HG03354 (cell line): ENCODE measurements at regions not wholly inside any gene's neighbourhood (a gene's known extent, or its start where the extent isn't known, plus 50 kb on each side); places are given as distances from the start of the nearest gene placed in this dataset.

Experiments
- ATAC-seq: cut with Tn5 transposase; IDR thresholded peaks from one replicate; pipeline ENCODE4 v1.9.1; 2021; ENCODE audit warnings: mild to moderate bottlenecking; ENCODE audit not compliant: unreplicated experiment, poor library complexity, severe bottlenecking

GRCh38 chr18:29012883-29013465 is 836.0 kb upstream of the CDH2 start:
- no peak for ATAC-seq

GRCh38 chr18:29012364-29012763 is 835.4 kb upstream of the CDH2 start:
- no peak for ATAC-seq

GRCh38 chr18:29009250-29009803 is 832.4 kb upstream of the CDH2 start:
- no peak for ATAC-seq

- no peak for ATAC-seq
These were observed 831.9 kb upstream of the CDH2 start for GRCh38 chr18:29008809-29009208.

GRCh38 chr18:29007986-29008654 is 831.2 kb upstream of the CDH2 start:
- no peak for ATAC-seq

GRCh38 chr18:29004921-29005320 is 828.0 kb upstream of the CDH2 start:
- no peak for ATAC-seq

GRCh38 chr18:29003194-29003593 is 826.3 kb upstream of the CDH2 start:
- no peak for ATAC-seq

- no peak for ATAC-seq
These were observed 825.8 kb upstream of the CDH2 start for GRCh38 chr18:29002747-29003146.

GRCh38 chr18:28999726-29000125 is 822.8 kb upstream of the CDH2 start:
- ATAC-seq = no peak

GRCh38 chr18:28995319-28995718 is 818.4 kb upstream of the CDH2 start:
- no peak for ATAC-seq

- no peak for ATAC-seq
These were observed 807.8 kb upstream of the CDH2 start for GRCh38 chr18:28984731-28985130.

- ATAC-seq = no peak
These were observed 797.6 kb upstream of the CDH2 start for GRCh38 chr18:28974504-28974903.

GRCh38 chr18:28973324-28973723 is 796.4 kb upstream of the CDH2 start:
- no peak for ATAC-seq

- no peak for ATAC-seq
These were observed 795.5 kb upstream of the CDH2 start for GRCh38 chr18:28972333-28972907.

- ATAC-seq = no peak
These were observed 786.6 kb upstream of the CDH2 start for GRCh38 chr18:28963481-28963880.

- ATAC-seq = no peak
These were observed 784.8 kb upstream of the CDH2 start for GRCh38 chr18:28961669-28962228.

GRCh38 chr18:28960146-28960545 is 783.2 kb upstream of the CDH2 start:
- ATAC-seq = no peak

- ATAC-seq = no peak
These were observed 775.4 kb upstream of the CDH2 start for GRCh38 chr18:28952339-28952738.

- no peak for ATAC-seq
These were observed 771.0 kb upstream of the CDH2 start for GRCh38 chr18:28947900-28948299.

GRCh38 chr18:28946471-28946870 is 769.5 kb upstream of the CDH2 start:
- ATAC-seq = no peak

GRCh38 chr18:28922936-28923335 is 746.0 kb upstream of the CDH2 start:
- no peak for ATAC-seq
